ENCODE measurements at regions not wholly inside any gene's neighbourhood (a gene's known extent, or its start where the extent isn't known, plus 50 kb on each side); places are given as distances from the start of the nearest gene placed in this dataset.

- DNase-seq: no peak
Measured at GRCh38 chr5:8580298-8580697, 711.4 kb downstream of the MTRR start.

- no peak for DNase-seq
Measured at GRCh38 chr5:8581047-8581446, 712.1 kb downstream of the MTRR start.

GRCh38 chr5:8585230-8586018 is 716.5 kb downstream of the MTRR start:
- no peak for DNase-seq

GRCh38 chr5:8590959-8591358 is 722.0 kb downstream of the MTRR start:
- DNase-seq: no peak

- no peak for DNase-seq
Measured at GRCh38 chr5:8598356-8598755, 729.4 kb downstream of the MTRR start.

GRCh38 chr5:8598996-8599395 is 730.0 kb downstream of the MTRR start:
- DNase-seq: no peak

- DNase-seq: no peak
Measured at GRCh38 chr5:8600843-8601242, 731.9 kb downstream of the MTRR start.

GRCh38 chr5:8601831-8602354 is 732.9 kb downstream of the MTRR start:
- no peak for DNase-seq

GRCh38 chr5:8606231-8606630 is 737.3 kb downstream of the MTRR start:
- DNase-seq: no peak

GRCh38 chr5:8611067-8611466 is 742.1 kb downstream of the MTRR start:
- no peak for DNase-seq

GRCh38 chr5:8613078-8613685 is 744.2 kb downstream of the MTRR start:
- DNase-seq: no peak

- DNase-seq: no peak
Measured at GRCh38 chr5:8615142-8615858, 746.4 kb downstream of the MTRR start.

GRCh38 chr5:8628521-8628920 is 759.6 kb downstream of the MTRR start:
- no peak for DNase-seq

- DNase-seq: no peak
Measured at GRCh38 chr5:8633259-8633658, 764.3 kb downstream of the MTRR start.

GRCh38 chr5:8633696-8634095 is 764.7 kb downstream of the MTRR start:
- DNase-seq: no peak

- DNase-seq: no peak
Measured at GRCh38 chr5:8634219-8634618, 765.3 kb downstream of the MTRR start.

GRCh38 chr5:8641786-8642505 is 773.0 kb downstream of the MTRR start:
- no peak for DNase-seq

GRCh38 chr5:8644377-8644776 is 775.4 kb downstream of the MTRR start:
- DNase-seq: no peak

- DNase-seq: no peak
Measured at GRCh38 chr5:8647111-8647510, 778.2 kb downstream of the MTRR start.

GRCh38 chr5:8650186-8650585 is 781.2 kb downstream of the MTRR start:
- no peak for DNase-seq

- no peak for DNase-seq
Measured at GRCh38 chr5:8660133-8660893, 791.4 kb downstream of the MTRR start.

GRCh38 chr5:8663374-8663773 is 794.4 kb downstream of the MTRR start:
- DNase-seq: no peak

All from NCI-H2029 treated with DMSO at 0.1 percent for 48 hours (cell line).